ENCODE measurements at regions not wholly inside any gene's neighbourhood (a gene's known extent, or its start where the extent isn't known, plus 50 kb on each side); places are given as distances from the start of the nearest gene placed in this dataset.

DNA sequence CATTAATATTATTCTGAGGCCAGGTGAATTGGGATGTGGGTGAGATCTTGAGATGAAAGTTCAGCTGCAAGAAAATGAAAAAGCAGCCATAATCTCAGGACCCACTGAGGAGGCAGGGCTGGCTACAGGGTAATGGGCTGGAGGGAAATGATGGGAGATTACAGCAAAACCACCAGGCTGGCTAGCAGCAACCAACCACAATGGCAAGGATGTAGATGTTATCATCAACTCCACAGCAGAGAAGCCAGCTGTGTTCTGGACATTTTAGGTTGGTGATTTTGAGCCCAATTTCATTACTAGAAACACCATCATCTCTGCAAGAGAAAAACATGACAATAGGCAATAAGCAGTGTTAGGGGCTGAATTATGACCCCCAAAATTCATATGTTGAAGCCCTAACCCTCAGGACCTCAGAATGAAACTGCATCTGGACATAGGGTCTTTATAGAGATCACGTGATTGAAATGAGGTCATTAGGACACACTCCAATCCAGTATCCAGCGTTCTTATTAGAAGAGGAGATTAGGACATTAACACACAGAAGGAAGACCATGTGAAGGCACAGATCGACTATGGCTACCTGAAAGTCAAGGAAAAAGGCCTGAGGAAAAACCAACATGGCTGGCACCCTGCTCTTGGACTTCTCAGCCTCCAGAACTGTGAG is 139.8 kb upstream of the KIT start:
- H3K4me3 ChIP-seq, result no peak overlapping the region
- ATAC-seq, result no peak
- TF ChIP-seq, protein P1, sequence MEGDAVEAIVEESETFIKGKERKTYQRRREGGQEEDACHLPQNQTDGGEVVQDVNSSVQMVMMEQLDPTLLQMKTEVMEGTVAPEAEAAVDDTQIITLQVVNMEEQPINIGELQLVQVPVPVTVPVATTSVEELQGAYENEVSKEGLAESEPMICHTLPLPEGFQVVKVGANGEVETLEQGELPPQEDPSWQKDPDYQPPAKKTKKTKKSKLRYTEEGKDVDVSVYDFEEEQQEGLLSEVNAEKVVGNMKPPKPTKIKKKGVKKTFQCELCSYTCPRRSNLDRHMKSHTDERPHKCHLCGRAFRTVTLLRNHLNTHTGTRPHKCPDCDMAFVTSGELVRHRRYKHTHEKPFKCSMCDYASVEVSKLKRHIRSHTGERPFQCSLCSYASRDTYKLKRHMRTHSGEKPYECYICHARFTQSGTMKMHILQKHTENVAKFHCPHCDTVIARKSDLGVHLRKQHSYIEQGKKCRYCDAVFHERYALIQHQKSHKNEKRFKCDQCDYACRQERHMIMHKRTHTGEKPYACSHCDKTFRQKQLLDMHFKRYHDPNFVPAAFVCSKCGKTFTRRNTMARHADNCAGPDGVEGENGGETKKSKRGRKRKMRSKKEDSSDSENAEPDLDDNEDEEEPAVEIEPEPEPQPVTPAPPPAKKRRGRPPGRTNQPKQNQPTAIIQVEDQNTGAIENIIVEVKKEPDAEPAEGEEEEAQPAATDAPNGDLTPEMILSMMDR (IDR thresholded peaks at IDR 0.05), result no peak
- H3K27me3 ChIP-seq, result no peaks in the 10 kb centered on the region
- H3K36me3 ChIP-seq, result no peaks in the 10 kb centered on the region
- no peaks in the 10 kb centered on the region for H3K4me1 ChIP-seq
- H3K9me3 ChIP-seq, result peaks cover 0 to 6% of the 10 kb centered on the region in 2 donors
- H3K27ac ChIP-seq, result no peak overlapping the region
- intact Hi-C loops (cut with DNase I), result no loop called here
- DNase-seq, result no peak

- Histone ChIP-seq H3K9me3 (peaks cover 0 to 6% of the 10 kb centered on the region in 2 donors), H3K36me3 (no peaks in the 10 kb centered on the region), H3K27ac (no peak overlapping the region), H3K4me1 (no peaks in the 10 kb centered on the region), H3K4me3 (no peak overlapping the region), H3K27me3 (no peaks in the 10 kb centered on the region)
- TF ChIP-seq, protein P1 (IDR thresholded peaks at IDR 0.05), result no peak
- intact Hi-C loops (cut with DNase I), result no loop called here
- no peak for DNase-seq
- no peak for ATAC-seq
Observed at GRCh38 chr4:54525602-54526001, 132.2 kb upstream of the KIT start.

DNA sequence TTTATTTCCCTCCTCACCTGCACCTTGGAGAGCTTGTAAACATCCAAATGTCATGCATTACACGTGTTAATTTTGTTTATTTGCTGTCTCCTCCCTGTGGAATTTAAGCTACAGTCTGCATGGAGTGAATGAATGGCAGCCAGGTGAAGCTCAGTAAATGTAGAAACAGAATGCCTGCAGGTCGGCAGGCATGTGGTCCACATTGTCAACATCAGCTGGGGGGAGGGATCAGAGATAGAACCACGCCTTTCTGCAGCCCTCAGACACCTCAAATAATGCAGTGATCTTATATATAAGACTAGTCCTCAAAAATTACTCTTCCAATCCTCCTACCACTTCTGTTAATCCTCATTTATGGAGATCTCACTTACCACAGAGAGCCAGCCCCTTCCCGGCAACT is 131.2 kb upstream of the KIT start:
- H3K27me3 ChIP-seq, result no peaks in the 10 kb centered on the region
- ATAC-seq (no peak), DNase-seq (no peak)
- no peak overlapping the region for H3K4me3 ChIP-seq
- no peaks in the 10 kb centered on the region for H3K4me1 ChIP-seq
- intact Hi-C loops (cut with DNase I), result no loop called here
- peaks cover 0 to 6% of the 10 kb centered on the region in 2 donors for H3K9me3 ChIP-seq
- H3K36me3 ChIP-seq, result no peaks in the 10 kb centered on the region
- TF ChIP-seq, protein P1 (IDR thresholded peaks at IDR 0.05), result no peak
- H3K27ac ChIP-seq, result no peak overlapping the region

GRCh38 chr4:54527532-54527931 is 130.2 kb upstream of the KIT start:
- H3K9me3 ChIP-seq, result peaks cover 0 to 2% of the 10 kb centered on the region in 2 donors
- intact Hi-C loops (cut with DNase I), result no loop called here
- no peak overlapping the region for H3K4me3 ChIP-seq
- TF ChIP-seq, protein P1 (IDR thresholded peaks at IDR 0.05), result no peak
- no peak for DNase-seq
- H3K4me1 ChIP-seq, result no peaks in the 10 kb centered on the region
- no peak for ATAC-seq
- no peaks in the 10 kb centered on the region for H3K27me3 ChIP-seq
- H3K36me3 ChIP-seq, result no peaks in the 10 kb centered on the region
- H3K27ac ChIP-seq, result no peak overlapping the region

- Histone ChIP-seq H3K4me1 (peaks cover 4 to 10% of the 10 kb centered on the region in 2 donors), H3K4me3 (peak overlapping the region; percentile 20 to 38), H3K27me3 (no peaks in the 10 kb centered on the region), H3K27ac (no peak overlapping the region), H3K36me3 (no peaks in the 10 kb centered on the region), H3K9me3 (no peaks in the 10 kb centered on the region)
- DNase-seq, result peak; percentile 36 to 90 (median 48)
- peak; percentile 98 for ATAC-seq
- TF ChIP-seq, protein P1 (IDR thresholded peaks at IDR 0.05), result no peak
- intact Hi-C loops (cut with DNase I), result no loop called here
Observed at GRCh38 chr4:54539500-54540029, 118.2 kb upstream of the KIT start.

Data from left lung (tissue), 4 donors.